Heart left ventricle (tissue), 13 donors: ENCODE measurements at regions not wholly inside any gene's neighbourhood (a gene's known extent, or its start where the extent isn't known, plus 50 kb on each side); places are given as distances from the start of the nearest gene placed in this dataset.

Experiments
- POLR2A ChIP-seq, 2 donors: fragments of 450-650 bp; IDR thresholded peaks; one replicate each; pipeline ENCODE4 v1.6.1; 2017; ENCODE audit warnings: antibody characterized with exemption in 2 of 2, mild to moderate bottlenecking in 2 of 2, moderate library complexity in 2 of 2
- TF ChIP-seq, protein P1 (sequence below), 12 donors: fragments of 200-600 bp; sonication (generic) in 4 of 12; IDR thresholded peaks; one replicate each; pipeline versions ENCODE4 v1.5.0 to v1.8.0; 2018 to 2022; ENCODE audit warnings: antibody characterized with exemption in 12 of 12, mild to moderate bottlenecking in 5 of 12
- donor health status: ischemic (EF 13 %, LVEDD 7.1; RV severe dilation, severe dysfunction).
- donor health status: DM: no; HTN: yes; CAD: no.
- donor health status: DM: no; HTN: no; CAD: no.
- donor health status: ischemic (EF 25% LVEDD 6.9; RV normal size, moderate dysfunction).
- donor health status: ischemic (EF 25% LVEDD 5.7; RV mildly dilated, moderate dysfunction).
- donor health status: ischemic (EF 35%, LVEDD 5.7; RV mildly dilated, moderate dysfunction).
- donor health status: nonischemic (EF 11% LVEDD 7.7; RV severe dilation, severe dysfunction).
- donor health status: DM: yes; HTN: yes; CAD: no.
- donor health status: PGD.
- donor health status: ischemic (EF 29% LVEDD 5.4; RV normal size, mild dysfunction).
- donor health status: nonischemic (EF 23%, LVEDD 6.1; RV moderate dilation, normal function).

- TF ChIP-seq, protein P1, sequence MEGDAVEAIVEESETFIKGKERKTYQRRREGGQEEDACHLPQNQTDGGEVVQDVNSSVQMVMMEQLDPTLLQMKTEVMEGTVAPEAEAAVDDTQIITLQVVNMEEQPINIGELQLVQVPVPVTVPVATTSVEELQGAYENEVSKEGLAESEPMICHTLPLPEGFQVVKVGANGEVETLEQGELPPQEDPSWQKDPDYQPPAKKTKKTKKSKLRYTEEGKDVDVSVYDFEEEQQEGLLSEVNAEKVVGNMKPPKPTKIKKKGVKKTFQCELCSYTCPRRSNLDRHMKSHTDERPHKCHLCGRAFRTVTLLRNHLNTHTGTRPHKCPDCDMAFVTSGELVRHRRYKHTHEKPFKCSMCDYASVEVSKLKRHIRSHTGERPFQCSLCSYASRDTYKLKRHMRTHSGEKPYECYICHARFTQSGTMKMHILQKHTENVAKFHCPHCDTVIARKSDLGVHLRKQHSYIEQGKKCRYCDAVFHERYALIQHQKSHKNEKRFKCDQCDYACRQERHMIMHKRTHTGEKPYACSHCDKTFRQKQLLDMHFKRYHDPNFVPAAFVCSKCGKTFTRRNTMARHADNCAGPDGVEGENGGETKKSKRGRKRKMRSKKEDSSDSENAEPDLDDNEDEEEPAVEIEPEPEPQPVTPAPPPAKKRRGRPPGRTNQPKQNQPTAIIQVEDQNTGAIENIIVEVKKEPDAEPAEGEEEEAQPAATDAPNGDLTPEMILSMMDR (IDR thresholded peaks at IDR 0.05) = no peak
- TF ChIP-seq POLR2A (IDR thresholded peaks at IDR 0.05) = no peak
Observed at GRCh38 chr6:4703382-4703781, 72.8 kb upstream of the CDYL start.
